GM19452 (cell line): ENCODE measurements at regions not wholly inside any gene's neighbourhood (a gene's known extent, or its start where the extent isn't known, plus 50 kb on each side); places are given as distances from the start of the nearest gene placed in this dataset.

Experiments used
- ATAC-seq: cut with Tn5 transposase; IDR thresholded peaks from one replicate; pipeline ENCODE4 v1.9.1; 2021; ENCODE audit not compliant: unreplicated experiment

DNA sequence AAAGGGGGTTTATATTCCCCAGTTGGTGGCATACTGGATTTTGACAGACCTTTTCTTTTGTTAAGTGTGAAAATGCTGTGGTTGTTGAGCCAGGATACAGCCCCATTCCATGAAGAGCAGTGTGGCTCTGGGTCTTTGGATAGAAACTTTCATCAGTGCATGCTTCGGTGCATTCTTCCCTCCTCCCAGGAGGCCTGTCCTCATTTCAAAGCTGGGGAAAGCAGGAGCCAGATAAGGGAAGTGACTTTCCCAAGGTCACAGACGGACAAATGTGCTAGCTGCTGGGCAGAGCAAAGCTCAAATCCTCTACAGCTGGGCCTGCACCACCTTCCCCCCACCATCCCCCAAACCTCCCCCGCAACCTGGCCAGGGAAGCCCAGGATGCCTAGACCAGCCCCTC, 184.5 kb upstream of the NTM start:
- no peak for ATAC-seq

DNA sequence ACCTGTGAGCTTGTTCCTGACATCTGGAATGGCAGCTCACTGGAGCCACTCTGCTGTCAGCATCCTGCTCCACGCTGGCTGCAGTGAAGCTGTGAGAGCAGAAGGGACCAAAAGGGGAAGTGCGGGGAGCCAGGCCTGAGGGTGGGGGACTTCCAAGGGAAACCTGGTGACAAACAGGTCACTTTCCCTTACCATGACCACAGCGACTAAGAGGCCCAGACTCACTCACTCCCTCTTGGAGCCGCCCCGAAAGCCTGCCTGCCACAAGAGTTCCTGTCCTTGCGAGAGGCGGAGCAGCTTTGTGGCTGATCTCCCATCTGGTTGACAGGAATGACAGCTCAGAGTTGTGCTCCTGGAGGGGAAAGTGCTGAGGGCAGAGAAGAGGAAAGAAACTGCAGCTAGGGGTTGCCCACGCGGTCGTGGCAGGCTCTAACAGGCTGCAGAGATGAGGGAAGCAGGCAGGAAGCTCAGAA, 183.8 kb upstream of the NTM start:
- peak; percentile 95 for ATAC-seq

DNA sequence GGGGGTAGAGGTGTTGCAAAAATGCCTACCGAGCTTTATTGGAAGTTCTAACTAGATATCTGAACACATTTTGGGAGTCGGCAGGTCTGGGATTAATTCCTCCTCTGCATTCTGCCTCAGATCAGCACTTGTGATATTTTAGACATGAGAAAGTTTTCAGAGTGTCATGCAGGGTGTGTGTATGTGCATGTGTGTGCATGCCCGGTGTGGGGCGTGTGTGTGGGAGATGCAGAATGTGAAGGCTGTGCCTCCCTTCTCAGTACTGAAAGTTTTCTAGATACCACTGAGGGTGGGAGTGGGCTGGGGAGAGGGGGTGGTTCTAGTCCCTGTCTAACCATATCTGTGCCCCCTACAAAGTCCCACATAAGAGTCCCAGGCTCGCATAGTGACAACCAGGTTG, 180.0 kb upstream of the NTM start:
- ATAC-seq = no peak

DNA sequence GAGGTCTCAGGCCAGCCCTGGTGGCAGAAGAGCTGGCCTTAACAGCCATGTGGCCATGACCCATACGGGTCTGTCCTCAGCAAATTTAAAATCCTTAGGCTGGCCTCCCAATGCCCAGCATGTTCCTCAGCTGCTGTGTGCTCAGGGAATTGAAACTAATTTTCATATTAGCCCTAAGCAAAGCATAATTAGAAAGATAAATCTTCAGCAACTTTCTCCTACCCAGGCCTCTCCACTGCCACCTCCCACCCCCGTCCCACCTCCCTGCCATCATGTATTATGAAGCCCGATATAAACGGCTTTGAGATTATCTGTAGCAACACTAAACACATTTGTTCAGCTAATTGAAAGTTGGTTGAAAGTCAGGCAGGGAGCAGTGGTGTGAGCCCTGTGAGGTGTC, 178.8 kb upstream of the NTM start:
- no peak for ATAC-seq

DNA sequence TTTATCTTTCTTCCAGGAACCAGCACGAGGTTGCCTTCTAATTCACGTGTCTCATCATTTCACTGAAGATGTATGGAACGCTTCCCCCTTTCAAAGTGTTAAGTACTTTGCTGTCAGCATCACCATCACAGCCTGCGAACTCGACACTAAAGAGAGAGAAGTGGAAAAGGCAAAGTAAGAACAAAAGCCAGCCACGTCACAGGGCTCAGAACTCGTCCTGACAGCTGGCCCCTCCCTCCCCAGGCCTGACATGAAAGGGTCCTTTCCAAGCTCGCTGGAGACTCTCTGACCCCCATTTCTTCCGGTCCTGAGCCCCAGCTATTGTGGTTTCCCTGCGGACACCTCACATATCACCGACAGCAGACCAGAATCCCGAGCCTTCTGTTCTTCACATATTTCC, 177.8 kb upstream of the NTM start:
- no peak for ATAC-seq

DNA sequence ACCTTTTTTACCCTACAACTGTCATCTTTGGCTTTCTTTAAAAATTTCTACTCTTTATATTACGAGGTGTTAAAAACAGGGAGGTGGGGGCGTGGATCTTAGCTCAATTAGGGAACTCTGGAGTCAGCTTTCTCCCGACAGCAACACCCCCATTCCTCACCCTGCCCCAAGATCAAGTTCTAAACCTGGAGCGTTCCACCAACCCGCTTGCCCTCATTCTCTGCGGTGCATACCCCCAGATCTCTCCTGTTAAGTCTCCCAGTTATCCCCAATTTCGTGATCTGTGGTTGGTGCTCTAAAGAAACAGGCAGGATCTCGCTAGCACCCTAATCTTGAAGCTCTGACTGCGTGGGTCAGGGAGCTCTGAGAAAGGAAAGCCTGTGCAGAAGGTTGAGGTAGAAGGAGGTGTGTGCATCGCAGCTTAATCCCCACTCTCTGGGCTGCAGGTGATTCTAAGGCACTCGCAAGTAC, 177.3 kb upstream of the NTM start:
- ATAC-seq = no peak

DNA sequence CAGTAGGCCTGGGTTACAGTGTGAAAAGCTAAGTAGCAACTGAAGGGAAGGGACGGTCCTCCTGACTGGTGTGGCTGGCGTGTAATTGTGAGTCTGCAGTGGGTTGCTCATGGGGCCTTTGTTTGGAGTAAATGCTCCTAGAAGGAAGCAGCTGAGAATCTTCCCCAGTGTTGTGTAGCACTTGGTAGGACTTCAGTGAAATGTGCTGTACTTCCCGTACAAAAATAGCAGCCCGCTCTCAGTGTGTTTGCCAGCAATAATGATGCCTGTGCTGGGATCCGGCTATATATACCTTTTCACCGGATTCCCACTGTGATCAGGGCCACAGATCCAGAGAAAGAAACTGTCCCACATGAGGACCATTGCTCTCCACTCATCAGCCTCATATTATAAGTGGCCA, 175.7 kb upstream of the NTM start:
- no peak for ATAC-seq

DNA sequence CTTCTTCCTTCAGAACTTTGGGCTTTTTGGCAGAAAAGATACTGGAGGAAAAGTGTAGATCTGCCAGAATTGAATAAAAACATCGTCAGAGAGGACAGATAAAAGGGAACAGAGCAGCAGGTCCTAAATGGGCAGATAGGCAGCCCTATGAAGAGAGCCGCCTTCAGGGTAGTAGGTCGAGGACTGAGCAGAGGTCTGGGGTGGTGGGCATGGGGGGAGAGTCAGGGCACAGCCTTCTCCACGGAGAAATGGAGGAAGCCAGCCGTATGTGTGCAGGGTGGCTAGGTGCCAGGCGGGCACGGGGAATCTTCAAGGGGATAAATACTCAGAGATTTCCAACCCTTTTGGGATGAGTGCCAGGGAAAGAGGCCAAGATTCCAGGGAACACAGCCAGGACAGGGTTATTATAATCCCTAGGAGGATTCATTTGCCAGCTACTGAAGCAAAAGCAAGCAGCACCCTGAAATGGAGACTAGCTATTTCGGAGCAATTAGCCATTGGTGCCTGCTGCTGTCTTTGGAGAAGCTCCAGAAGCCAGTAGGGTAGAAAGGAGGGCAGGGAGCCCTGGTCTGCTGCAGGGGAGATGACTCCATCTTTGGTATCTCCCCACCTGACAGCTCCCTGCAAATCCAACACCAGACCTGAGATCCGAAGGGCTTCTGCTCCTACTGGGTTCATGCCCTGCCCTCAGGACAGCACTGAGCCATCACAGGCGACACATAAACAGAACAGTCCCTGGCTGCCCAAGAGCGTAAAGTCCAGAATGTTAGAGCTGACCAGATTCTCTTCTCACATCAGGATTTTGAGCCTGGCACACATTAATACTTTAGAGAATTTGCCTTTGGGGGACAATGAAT, 174.5 kb upstream of the NTM start:
- no peak for ATAC-seq

DNA sequence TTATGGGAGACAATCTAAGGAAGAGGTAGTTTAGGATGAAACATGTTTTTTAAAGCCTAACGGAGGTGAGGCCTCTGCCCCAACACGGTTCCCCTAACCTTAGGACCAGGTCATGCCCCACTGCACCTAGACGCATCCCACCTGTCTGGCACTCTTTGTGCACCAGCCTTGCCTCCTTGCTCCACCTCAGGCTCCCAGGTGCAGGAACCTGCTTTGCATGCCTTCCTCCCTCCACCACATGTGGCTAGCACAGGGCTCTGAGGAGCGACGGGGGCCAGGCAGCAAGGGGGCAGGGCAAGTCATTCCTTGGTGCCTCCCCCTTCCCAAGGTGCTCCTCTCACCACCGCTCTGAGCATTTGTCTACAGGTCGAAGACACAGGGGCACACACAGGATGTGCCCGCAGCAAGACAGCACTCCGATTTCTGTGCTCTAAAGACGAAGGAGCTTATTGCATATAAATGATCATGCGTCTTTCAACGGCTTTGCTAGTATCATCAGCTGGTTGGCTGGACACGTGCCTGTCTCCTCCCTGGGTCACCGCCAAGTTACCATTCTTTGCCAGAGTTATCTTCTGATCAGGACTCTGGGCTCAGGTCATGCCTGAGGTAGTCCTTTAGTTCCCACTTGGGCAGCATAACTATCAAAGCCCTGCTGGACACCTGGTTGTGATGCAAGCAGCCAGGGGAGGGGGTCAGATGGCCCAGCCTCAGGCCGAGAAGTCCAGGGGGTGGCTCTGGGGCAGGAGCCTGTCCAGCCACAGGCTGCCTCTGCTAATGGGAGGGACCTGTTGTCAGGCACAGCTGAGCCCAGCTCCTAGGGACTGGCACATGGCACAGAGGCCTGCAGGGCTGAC, 172.0 kb upstream of the NTM start:
- no peak for ATAC-seq

DNA sequence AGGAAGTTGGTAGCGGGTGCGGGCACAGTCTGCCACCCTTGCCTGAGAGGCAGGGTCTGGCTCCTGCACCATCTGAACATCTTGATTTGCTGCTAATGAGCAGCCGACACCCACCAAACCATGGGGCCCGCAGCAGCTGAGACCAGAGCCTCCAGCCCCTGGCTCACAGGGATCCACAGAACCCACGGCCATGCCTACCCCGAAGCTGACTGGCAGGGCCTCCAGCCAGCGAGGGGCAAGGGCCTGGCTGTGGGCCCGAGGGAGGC, 171.5 kb upstream of the NTM start:
- ATAC-seq = no peak

DNA sequence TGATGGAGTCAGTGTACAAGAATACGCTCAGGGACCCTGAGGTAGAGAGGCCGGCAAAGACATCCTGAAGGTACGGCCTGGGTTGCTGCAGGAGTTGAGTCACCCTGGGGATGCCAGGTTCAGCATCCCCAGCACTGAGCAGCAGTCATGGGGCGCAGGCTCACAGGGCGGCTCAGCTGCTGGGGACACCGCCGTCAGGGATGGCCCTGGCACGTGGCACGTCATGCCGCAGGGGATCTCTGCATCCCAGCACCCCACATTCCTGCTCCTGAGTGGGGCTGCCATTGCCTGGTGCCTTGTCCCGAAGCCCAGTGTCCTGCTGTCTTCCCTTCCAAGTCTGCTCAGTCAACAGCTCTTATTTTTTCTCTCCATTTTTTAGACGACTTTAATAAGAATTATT, 168.7 kb upstream of the NTM start:
- no peak for ATAC-seq

DNA sequence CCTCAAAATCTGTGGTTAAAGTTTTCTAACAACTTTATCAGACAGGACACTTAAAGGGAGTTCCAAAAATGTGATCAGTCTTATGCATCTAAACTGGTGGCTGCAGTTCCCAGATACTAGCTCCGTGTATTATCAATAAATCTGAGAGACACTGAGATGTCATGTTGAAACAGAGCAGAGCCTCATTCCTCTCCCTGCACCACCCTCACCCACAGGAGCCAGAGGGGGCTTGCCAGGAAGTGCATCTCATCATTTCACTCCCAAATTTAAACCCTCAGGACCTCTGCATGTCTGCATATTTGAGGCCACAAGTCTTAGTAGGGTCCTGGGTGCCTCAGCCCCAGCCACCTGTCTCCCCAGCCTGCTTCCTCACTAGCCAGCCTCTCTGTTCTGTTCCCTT, 167.4 kb upstream of the NTM start:
- no peak for ATAC-seq

DNA sequence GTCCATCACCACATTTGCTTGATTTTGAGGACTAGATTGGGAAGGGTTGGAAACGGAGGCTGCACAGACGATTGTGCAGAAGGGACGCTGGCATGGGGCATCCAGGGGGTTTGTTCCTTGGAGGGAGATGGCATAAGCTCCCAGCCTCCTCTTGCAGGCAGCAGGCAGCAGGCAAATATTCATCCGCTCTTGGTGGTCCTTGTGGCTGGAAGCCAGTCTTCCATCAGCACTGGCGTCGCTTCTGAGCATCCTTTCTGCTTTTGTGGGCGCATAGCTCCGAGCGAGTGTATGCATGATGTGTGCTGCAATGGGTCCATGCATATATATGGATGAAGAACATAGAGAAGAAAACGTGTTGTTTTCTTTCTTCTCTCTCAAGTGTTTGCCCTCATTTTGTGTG, 166.1 kb upstream of the NTM start:
- ATAC-seq = no peak

DNA sequence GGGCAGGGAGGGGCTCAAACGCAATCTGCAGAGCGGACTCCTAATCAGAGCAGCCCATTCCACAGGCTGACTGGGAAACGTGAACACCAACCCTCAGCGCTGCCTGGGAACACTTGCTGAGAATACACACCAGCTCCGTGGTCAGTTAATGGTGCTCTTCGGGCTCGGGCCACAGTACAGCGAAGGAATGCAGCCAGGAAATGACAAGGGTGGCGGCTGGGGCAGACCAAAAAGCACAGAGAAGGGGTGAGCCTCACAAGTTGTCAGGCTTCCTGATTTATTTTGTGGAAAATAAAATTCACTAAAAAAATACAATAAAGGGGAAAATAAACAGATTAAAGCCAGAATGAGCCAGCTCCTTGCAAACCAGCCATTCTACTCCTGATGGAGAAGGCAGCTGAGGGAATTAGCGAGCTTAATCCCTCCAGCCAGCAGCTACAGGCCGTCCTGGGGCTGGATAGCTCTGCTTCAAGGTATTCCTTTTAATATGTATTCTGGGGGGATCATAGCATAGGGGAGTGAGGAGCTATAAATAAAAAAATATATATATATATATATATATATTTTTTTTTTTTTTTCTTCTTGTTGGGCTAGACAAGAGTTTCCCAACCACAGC, 165.5 kb upstream of the NTM start:
- ATAC-seq = no peak

DNA sequence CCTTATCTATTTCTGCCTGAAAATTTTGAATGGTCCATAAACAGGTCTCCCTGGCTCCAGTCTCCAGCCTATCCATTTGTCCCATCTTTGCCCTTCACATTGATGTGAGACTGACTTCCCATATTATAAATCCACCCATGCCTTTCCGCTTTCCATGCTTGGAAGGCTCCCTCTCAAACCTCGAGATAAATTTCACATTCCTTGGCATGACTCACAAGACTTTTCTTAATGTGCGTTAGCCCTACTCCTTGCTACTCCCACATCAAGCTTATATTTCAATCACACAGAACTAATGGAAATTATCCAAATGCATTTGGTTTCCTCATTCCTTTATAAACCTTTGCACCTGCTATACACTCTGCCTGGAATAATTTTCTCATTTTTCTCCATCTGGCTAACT, 163.7 kb upstream of the NTM start:
- ATAC-seq = no peak

DNA sequence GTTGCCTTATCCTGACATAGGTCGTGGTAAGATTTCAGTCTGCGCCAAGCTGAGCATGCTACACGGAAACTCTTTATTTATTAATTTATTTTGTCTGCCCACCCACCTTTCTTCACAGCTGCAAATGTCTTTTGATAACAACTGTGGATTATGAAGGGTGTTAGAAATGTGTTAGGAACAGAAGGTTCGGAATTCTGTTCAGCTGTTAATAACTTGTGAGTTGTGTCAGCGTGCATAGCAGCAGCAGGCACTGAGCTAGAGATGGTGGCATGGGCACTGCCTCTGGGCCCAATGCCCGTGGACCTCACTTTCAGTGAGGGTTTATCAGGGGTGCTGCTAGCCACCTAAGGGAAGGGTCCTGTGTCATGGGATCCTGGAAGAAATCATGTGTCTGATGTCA, 162.5 kb upstream of the NTM start:
- ATAC-seq = no peak

DNA sequence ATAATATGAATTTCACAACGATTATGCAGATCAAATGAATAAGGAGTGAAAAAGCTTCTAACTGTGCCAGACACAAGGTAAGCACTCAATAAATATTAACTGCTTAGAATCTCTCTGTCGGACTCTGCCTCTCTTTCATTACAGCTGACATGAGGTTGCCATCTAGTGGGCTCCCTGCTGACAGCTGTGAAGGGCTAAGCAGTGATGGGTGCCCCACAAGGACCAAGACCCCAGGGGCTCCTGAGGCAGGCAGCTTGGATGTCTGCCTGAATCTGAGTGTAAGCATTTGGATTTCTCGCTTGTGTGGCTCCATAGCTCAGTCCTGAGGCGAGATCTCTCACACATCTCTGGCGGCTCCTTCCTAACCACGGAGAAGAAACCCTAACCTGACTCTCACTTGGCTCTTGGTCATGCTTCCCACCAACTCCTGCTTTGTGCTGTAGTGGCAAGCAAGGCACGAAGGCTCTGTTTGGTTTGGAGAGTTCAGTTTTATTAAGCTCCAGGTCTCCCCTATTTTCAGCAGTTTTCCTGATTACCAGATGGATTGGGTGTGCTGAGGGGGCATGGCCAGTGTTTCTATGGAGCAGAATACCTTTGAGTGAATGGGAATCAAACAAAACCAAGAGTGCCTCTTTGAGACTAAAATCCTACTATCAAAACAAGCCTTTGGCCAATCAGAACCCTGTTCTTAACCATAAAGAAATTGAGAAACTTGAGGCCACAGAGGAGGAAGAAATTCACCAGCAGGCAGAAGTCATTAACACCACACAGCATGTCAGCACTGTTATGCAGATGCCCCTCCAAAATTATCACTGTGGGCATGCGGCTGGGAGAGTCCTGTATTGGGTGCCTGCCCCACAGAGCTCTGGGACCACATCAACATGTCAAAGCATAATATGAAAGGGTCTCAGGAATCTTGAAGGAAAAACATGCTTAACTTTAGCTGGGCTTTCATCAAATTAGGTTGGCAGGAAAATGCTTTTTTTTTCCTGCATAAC, 152.8 kb upstream of the NTM start:
- no peak for ATAC-seq

DNA sequence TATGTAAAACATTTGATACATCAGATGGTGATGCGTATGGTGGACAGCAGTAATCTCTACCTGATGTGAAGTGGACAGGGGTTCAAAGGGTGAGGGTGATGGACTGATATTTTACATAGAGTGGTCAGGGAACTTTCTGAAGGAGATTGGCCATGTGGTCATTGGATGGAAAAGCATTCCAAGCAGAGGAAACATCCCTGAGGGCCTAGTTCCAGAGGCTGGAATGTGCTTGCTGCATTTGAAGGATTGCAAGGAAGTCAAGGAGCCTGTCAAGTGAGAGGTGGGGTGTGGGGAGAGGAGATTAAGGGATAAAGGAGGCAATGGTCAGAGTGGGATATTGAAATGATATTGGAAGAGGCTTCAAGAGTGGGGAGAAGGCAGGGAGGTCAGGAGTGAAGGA, 151.9 kb upstream of the NTM start:
- no peak for ATAC-seq

DNA sequence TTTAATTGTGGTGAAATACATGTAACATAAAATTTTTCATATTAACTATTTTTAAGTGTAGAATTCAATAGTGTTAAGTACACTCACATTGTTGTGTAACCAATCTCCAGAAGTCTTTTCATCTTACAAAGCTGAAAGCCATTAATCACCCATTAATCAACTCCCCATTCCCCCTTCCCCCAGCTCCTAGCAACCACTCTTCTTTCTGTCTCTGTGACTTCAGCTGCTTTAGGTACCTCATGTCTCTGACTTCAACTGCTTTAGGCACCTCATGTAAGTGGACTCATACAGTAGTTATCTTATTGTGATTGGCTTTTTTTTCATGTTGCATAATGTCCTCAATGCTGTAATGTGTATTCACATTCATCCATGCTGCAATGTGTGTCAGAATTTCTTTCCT, 150.8 kb upstream of the NTM start:
- no peak for ATAC-seq

DNA sequence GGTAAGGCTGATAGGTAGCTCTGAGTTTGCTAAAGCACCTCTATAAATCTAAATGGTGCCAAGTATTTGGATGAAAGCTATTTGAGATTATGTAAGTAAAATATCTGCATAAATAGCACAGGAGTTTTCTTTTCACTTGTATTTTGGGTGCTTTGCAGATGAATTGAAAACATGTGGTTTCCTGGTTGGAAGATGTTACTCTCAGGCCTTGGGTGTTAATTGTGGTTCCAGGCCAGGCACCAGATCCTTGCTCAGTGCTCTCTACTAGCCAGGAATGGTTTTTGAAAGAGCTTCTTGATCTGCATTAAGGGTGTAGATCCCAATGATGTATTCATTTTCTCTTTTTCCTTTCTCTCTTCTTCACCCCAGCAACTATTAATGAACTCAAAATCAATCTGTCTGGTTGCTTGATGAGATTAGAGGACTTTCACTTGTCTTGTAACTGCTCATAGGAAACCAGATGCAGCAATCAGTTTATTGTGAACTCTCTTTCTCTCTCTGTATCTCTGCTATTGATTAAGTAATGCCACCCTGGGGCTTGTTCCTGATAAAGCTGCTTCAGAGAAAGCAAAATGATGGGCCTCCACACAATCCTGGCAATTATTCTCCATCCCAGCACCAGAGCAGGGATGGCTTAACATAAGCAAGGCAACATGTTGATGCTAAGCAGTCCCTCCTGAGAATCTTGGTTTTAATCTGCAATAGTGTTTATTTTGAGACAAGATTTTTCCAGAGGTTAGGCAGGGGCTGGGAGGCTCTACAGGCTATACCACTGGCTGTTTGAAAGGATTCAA, 147.0 kb upstream of the NTM start:
- no peak for ATAC-seq
